Transverse colon (tissue), 4 donors: ENCODE measurements at regions not wholly inside any gene's neighbourhood (a gene's known extent, or its start where the extent isn't known, plus 50 kb on each side); places are given as distances from the start of the nearest gene placed in this dataset.
A peak's percentile ranks its signal among the peaks of the same experiment; 100 is the strongest.

Experiments used
- DNase-seq: peaks from one replicate; pipeline ENCODE4 v3.0.0-alpha.2; 2019
- H3K27ac ChIP-seq, 4 donors: fragments of 200-600 bp; sonication (generic); 2 replicates each; pipeline ENCODE4 v1.5.1; 2016 to 2018; ENCODE audit warnings: inconsistent platforms in 4 of 4
- H3K27me3 ChIP-seq: fragments of 200-600 bp; sonication (generic); 2 replicates; pipeline ENCODE4 v1.5.1; 2017; ENCODE audit warnings: inconsistent platforms
- H3K36me3 ChIP-seq, 4 donors: fragments of 200-600 bp; sonication (generic); 2 replicates each; pipeline ENCODE4 v1.5.1; 2017 to 2019; ENCODE audit warnings: inconsistent platforms in 4 of 4
- H3K4me1 ChIP-seq, 4 donors: fragments of 200-600 bp; sonication (generic); 2 replicates each; pipeline ENCODE4 v1.5.1; 2017 to 2020; ENCODE audit warnings: inconsistent platforms in 4 of 4
- H3K4me3 ChIP-seq, 4 donors: fragments of 200-600 bp; sonication (generic); 1 replicate in 1 of 4; 2 replicates in 3 of 4; pipeline versions ENCODE4 v1.5.1 to v1.6.1; 2017 to 2019; ENCODE audit warnings: inconsistent platforms in 4 of 4
- H3K9me3 ChIP-seq, 2 donors: fragments of 200-600 bp; sonication (generic); 2 replicates each; pipeline ENCODE4 v1.5.1; 2017 to 2019; ENCODE audit warnings: inconsistent platforms in 2 of 2
- EP300 ChIP-seq: sonication (generic); formaldehyde crosslinking; IDR thresholded peaks from one replicate; pipeline ENCODE4 v1.6.1; 2017; ENCODE audit warnings: antibody characterized with exemption, low read depth
- POLR2A ChIP-seq: fragments of 450-650 bp; IDR thresholded peaks from one replicate; pipeline ENCODE4 v1.6.1; 2016; ENCODE audit warnings: antibody characterized with exemption, mild to moderate bottlenecking, moderate library complexity
- POLR2AphosphoS5 ChIP-seq, 3 donors: sonication (generic); formaldehyde crosslinking; IDR thresholded peaks; one replicate each; pipeline ENCODE4 v1.6.1; 2016; ENCODE audit warnings: antibody characterized with exemption in 3 of 3
- WGBS, 2 donors: methylation state at CpG; one replicate each; pipeline ENCODE4 v1.1.5; 2018; ENCODE audit warnings: low coverage in 1 of 2; 5-methylcytosine and 5-hydroxymethylcytosine counted together
- in situ Hi-C, 4 donors: fragments of 200-750 bp; cut with MboI; loops; one replicate each; pipeline versions ENCODE4 v1.15.0 to v1.15.1; 2017; ENCODE audit warnings: low sequenced_read_pairs in 3 of 4, low pct_ligation_motif_present in 1 of 4, low pct_unique_long_range_greater_than_20kb in 1 of 4
- intact Hi-C: fragments of 100-400 bp; cut with DNase I; formaldehyde crosslinking; loops from one replicate; pipeline ENCODE4 v1.15.1; 2023; ENCODE audit warnings: low total_unique reads
- TF ChIP-seq, protein P1 (sequence below), 5 experiments: fragments of 200-600 bp in 3 of 5; fragments of 450-650 bp in 2 of 5; sonication (generic) in 3 of 5; IDR thresholded peaks; 1 replicate in 2 of 5; 2 replicates in 3 of 5; pipeline ENCODE4 v1.5.1; 2016 to 2017; ENCODE audit warnings: antibody characterized with exemption in 5 of 5, inconsistent platforms in 3 of 5, mild to moderate bottlenecking in 2 of 5, moderate library complexity in 1 of 5

DNA sequence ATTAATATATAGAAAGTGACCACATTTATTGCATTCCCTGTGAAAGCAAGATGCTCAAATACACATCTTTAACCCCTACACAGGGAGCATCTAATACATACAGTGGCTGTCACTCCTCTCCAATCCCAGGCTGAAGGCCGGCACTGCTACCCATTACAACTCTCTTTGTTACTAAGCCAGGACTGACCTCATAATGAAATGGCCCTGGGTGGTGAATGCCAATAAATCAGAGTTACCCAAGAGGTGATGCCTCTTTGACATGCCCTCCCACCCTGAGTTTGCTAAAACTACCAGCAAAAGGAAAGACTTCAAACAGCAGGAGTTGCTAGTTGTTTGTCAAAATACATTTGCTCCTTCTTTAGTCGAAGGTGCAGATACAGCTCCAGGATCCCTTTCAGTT, 214.2 kb downstream of the FOXA2 start:
- no peak for TF ChIP-seq POLR2A
- TF ChIP-seq, protein P1, sequence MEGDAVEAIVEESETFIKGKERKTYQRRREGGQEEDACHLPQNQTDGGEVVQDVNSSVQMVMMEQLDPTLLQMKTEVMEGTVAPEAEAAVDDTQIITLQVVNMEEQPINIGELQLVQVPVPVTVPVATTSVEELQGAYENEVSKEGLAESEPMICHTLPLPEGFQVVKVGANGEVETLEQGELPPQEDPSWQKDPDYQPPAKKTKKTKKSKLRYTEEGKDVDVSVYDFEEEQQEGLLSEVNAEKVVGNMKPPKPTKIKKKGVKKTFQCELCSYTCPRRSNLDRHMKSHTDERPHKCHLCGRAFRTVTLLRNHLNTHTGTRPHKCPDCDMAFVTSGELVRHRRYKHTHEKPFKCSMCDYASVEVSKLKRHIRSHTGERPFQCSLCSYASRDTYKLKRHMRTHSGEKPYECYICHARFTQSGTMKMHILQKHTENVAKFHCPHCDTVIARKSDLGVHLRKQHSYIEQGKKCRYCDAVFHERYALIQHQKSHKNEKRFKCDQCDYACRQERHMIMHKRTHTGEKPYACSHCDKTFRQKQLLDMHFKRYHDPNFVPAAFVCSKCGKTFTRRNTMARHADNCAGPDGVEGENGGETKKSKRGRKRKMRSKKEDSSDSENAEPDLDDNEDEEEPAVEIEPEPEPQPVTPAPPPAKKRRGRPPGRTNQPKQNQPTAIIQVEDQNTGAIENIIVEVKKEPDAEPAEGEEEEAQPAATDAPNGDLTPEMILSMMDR (IDR thresholded peaks at IDR 0.05): no peak
- no peak for TF ChIP-seq EP300
- no peak for TF ChIP-seq POLR2AphosphoS5 (IDR thresholded peaks at IDR 0.05)
- H3K36me3 ChIP-seq: no peaks in the 10 kb centered on the region
- H3K4me3 ChIP-seq: no peak overlapping the region
- 89 to 90% methylated on average over 2 of the region's 2 CpGs for WGBS, 2 donors
- H3K9me3 ChIP-seq: no peaks in the 10 kb centered on the region
- in situ Hi-C loops (no loop called here), intact Hi-C loops (no loop called here)
- H3K27ac ChIP-seq: no peak overlapping the region
- DNase-seq: no peak
- H3K27me3 ChIP-seq: no peaks in the 10 kb centered on the region
- peaks cover 0 to 12% (median 0%) of the 10 kb centered on the region in 4 donors for H3K4me1 ChIP-seq

DNA sequence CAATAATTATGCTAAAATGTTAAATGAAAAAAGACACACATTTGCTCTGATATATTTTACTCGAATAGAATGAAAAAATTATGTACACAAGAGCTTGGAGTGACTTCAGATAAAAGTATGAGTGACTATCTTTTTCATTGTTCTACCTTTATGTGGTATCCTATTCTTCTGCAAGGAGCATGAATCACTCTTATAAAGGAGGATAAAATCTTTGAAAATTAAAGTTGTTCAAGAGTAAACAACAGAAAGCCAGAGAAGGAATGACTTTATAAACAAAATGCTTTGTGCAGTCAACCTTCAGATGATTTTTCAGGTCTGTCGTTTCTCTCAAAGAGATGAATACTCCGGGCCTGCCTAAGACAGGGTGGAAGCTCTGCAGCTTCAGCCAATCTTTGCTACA, 215.3 kb downstream of the FOXA2 start:
- TF ChIP-seq, protein P1 (IDR thresholded peaks at IDR 0.05): no peak
- no peak for TF ChIP-seq POLR2AphosphoS5 (IDR thresholded peaks at IDR 0.05)
- no peak for TF ChIP-seq POLR2A
- no peak for TF ChIP-seq EP300
- DNase-seq: no peak
- H3K27ac ChIP-seq: no peak overlapping the region
- in situ Hi-C loops: no loop called here
- H3K4me3 ChIP-seq: no peak overlapping the region
- WGBS, 2 donors: 62 to 69% methylated on average over 3 of the region's 3 CpGs
- intact Hi-C loops: no loop called here
- no peaks in the 10 kb centered on the region for H3K27me3 ChIP-seq
- H3K36me3 ChIP-seq: no peaks in the 10 kb centered on the region
- peaks cover 0 to 12% (median 0%) of the 10 kb centered on the region in 4 donors for H3K4me1 ChIP-seq
- no peaks in the 10 kb centered on the region for H3K9me3 ChIP-seq

DNA sequence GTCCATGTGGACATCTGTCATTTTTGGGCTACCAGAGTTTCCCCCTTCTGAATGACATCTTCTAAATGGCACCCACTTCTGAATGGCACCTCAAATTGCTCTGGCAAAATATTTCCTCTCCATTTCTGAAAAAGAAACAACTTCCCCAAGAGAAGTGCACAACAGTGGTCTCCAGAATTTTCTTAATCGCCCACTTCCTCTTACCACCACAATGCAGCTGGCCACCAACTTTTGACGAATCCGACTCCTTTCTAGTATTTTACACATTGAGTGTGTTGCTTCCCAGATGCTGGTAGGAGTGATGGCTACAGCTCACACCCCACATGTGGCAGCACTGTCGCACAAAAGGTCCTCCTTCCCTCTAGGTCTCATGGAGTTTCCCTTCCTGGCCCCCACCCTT, 216.1 kb downstream of the FOXA2 start:
- TF ChIP-seq EP300 (no peak), POLR2A (no peak)
- Histone ChIP-seq H3K36me3 (no peaks in the 10 kb centered on the region), H3K9me3 (no peaks in the 10 kb centered on the region), H3K27ac (no peak overlapping the region), H3K4me1 (peaks cover 0 to 4% (median 0%) of the 10 kb centered on the region in 4 donors), H3K27me3 (no peaks in the 10 kb centered on the region), H3K4me3 (no peak overlapping the region)
- intact Hi-C loops: no loop called here
- in situ Hi-C loops: no loop called here
- 71 to 94% methylated on average over 3 to 4 of the region's 4 CpGs for WGBS, 2 donors
- no peak for DNase-seq

DNA sequence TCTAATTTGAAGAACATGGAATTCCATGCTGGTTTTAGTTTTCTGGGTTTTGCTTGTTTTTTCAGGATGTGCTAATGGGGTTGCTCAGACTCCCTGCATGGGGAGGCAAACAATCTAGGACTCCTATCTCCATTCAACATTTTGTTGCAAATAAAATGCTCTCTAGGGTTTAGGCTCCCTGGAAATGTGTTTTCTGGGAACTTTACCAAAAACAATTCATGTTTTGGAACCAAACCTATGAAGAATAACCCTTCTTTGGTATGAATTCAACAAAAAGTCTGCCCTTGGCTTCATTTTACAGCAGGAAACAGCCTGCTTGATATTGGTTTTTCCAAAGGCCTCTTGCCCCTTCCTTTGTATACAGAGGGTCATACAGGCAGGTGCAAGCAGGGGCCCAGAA, 217.7 kb downstream of the FOXA2 start:
- intact Hi-C loops (no loop called here), in situ Hi-C loops (no loop called here)
- no peak overlapping the region for H3K27ac ChIP-seq
- no peaks in the 10 kb centered on the region for H3K36me3 ChIP-seq
- H3K27me3 ChIP-seq: no peaks in the 10 kb centered on the region
- peaks cover 0 to 4% of the 10 kb centered on the region in 2 donors for H3K9me3 ChIP-seq
- no peak for DNase-seq
- H3K4me1 ChIP-seq: no peaks in the 10 kb centered on the region
- no peak overlapping the region for H3K4me3 ChIP-seq
- TF ChIP-seq POLR2A: no peak
- TF ChIP-seq POLR2AphosphoS5 (IDR thresholded peaks at IDR 0.05): no peak
- TF ChIP-seq EP300: no peak
- TF ChIP-seq, protein P1 (IDR thresholded peaks at IDR 0.05): no peak

DNA sequence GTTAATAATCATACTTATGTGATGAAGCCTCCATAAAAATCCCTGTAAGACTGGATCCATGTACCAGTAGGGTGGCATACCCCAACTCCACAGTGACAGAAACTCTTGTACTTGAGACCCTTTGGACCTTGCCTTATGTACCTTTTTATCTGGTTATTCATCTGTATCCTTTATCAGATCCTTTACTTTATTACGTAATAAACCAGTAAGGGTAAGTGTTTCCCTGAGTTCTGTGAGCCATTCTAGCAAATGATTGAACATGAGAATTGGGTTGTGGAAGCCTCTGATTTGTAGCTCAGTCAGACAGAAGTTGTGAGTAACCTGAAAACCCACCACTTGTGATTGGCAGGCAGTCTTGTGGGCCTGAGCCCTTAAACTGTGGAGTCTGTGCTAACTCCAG, 229.7 kb downstream of the FOXA2 start:
- Histone ChIP-seq H3K4me1 (peaks cover 0 to 27% (median 3%) of the 10 kb centered on the region in 4 donors), H3K27ac (peak overlapping the region in 1 of 4 donors; percentile 20), H3K4me3 (no peak overlapping the region), H3K9me3 (peaks cover 0 to 7% of the 10 kb centered on the region in 2 donors), H3K36me3 (no peaks in the 10 kb centered on the region), H3K27me3 (no peaks in the 10 kb centered on the region)
- TF ChIP-seq POLR2A: no peak
- no peak for TF ChIP-seq EP300
- no peak for TF ChIP-seq POLR2AphosphoS5 (IDR thresholded peaks at IDR 0.05)
- TF ChIP-seq, protein P1 (IDR thresholded peaks at IDR 0.05): no peak
- in situ Hi-C loops (no loop called here), intact Hi-C loops (no loop called here)
- WGBS, 2 donors: 50 to 75% methylated on average over 1 of the region's 1 CpG
- DNase-seq: no peak
